Renal cortical epithelial cell (primary cell): ENCODE measurements at regions not wholly inside any gene's neighbourhood (a gene's known extent, or its start where the extent isn't known, plus 50 kb on each side); places are given as distances from the start of the nearest gene placed in this dataset.

Source experiments
- DNase-seq: peaks from one replicate; pipeline ENCODE4 v3.0.0-alpha.2; 2011; ENCODE audit warnings: low read depth

- no peak for DNase-seq
Observed at GRCh38 chr2:176813156-176813555, 399.4 kb upstream of the HNRNPA3 start.

- no peak for DNase-seq
Observed at GRCh38 chr2:176813621-176814049, 399.0 kb upstream of the HNRNPA3 start.

- DNase-seq, result peak; percentile 56
Observed at GRCh38 chr2:176814274-176814673, 398.3 kb upstream of the HNRNPA3 start.

- DNase-seq, result peak; percentile 65
Observed at GRCh38 chr2:176814740-176815367, 397.7 kb upstream of the HNRNPA3 start.

- DNase-seq, result peak; percentile 22
Observed at GRCh38 chr2:176817061-176817565, 395.5 kb upstream of the HNRNPA3 start.

GRCh38 chr2:176818076-176818475 is 394.5 kb upstream of the HNRNPA3 start:
- no peak for DNase-seq

GRCh38 chr2:176818617-176819016 is 394.0 kb upstream of the HNRNPA3 start:
- no peak for DNase-seq

- DNase-seq, result no peak
Observed at GRCh38 chr2:176819306-176819705, 393.3 kb upstream of the HNRNPA3 start.

GRCh38 chr2:176820371-176820932 is 392.1 kb upstream of the HNRNPA3 start:
- no peak for DNase-seq

- no peak for DNase-seq
Observed at GRCh38 chr2:176821350-176821749, 391.2 kb upstream of the HNRNPA3 start.

- DNase-seq, result no peak
Observed at GRCh38 chr2:176822060-176822459, 390.5 kb upstream of the HNRNPA3 start.

GRCh38 chr2:176826356-176826755 is 386.2 kb upstream of the HNRNPA3 start:
- no peak for DNase-seq

- DNase-seq, result peak; percentile 78
Observed at GRCh38 chr2:176826984-176827668, 385.5 kb upstream of the HNRNPA3 start.

GRCh38 chr2:176830362-176830761 is 382.2 kb upstream of the HNRNPA3 start:
- no peak for DNase-seq

- DNase-seq, result no peak
Observed at GRCh38 chr2:176832086-176832485, 380.5 kb upstream of the HNRNPA3 start.

GRCh38 chr2:176833671-176834070 is 378.9 kb upstream of the HNRNPA3 start:
- no peak for DNase-seq

- DNase-seq, result no peak
Observed at GRCh38 chr2:176834226-176834625, 378.4 kb upstream of the HNRNPA3 start.

- DNase-seq, result no peak
Observed at GRCh38 chr2:176843208-176843607, 369.4 kb upstream of the HNRNPA3 start.

GRCh38 chr2:176844461-176844860 is 368.1 kb upstream of the HNRNPA3 start:
- no peak for DNase-seq

GRCh38 chr2:176845718-176846117 is 366.9 kb upstream of the HNRNPA3 start:
- no peak for DNase-seq

- DNase-seq, result no peak
Observed at GRCh38 chr2:176847575-176847974, 365.0 kb upstream of the HNRNPA3 start.

- no peak for DNase-seq
Observed at GRCh38 chr2:176848844-176849243, 363.8 kb upstream of the HNRNPA3 start.
